B cell (primary cell): ENCODE measurements at regions not wholly inside any gene's neighbourhood (a gene's known extent, or its start where the extent isn't known, plus 50 kb on each side); places are given as distances from the start of the nearest gene placed in this dataset.

Source experiments
- ATAC-seq: fragments of 200-7000 bp; cut with Tn5 transposase; one replicate; pipeline ENCODE4 v1.10.0; 2021; ENCODE audit warnings: low read depth, mild to moderate bottlenecking, moderate number of reproducible peaks, moderate library complexity
- CTCF ChIA-PET: fragments of 350-600 bp; sonication (Branson Sonifier 250); formaldehyde crosslinking; loops from one replicate; lab custom pipeline; 2021; ENCODE audit warnings: antibody characterized with exemption, inconsistent platforms; lab: Charles Lee
- POLR2A ChIA-PET: fragments of 350-600 bp; sonication (Branson Sonifier 250); formaldehyde crosslinking; loops from one replicate; lab custom pipeline; 2021; ENCODE audit warnings: antibody characterized with exemption; lab: Charles Lee
- DNase-seq: peaks from one replicate; pipeline ENCODE4 v3.0.0; 2013
- H2AFZ ChIP-seq: 2 replicates; pipeline ENCODE4 v1.6.1; 2012; ENCODE audit warnings: mild to moderate bottlenecking, low read depth, low read length; ENCODE audit not compliant: insufficient read depth, poor library complexity, severe bottlenecking
- H3K27ac ChIP-seq, 2 donors: 1 replicate in 1 of 2; 2 replicates in 1 of 2; pipeline ENCODE4 v1.5.1; 2012 to 2013; ENCODE audit warnings: low read length in 2 of 2, mild to moderate bottlenecking in 2 of 2, moderate library complexity in 1 of 2
- H3K27me3 ChIP-seq, 4 experiments: fragments of 200-600 bp in 1 of 4; sonication (generic) in 1 of 4; replicated peaks in 1 of 4; 1 replicate in 2 of 4; 2 replicates in 2 of 4; pipeline versions ENCODE4 v1.6.1 to v1.7.0; 2013 to 2016; ENCODE audit warnings: low read length in 3 of 4, mild to moderate bottlenecking in 2 of 4, mixed read lengths in 1 of 4, moderate library complexity in 1 of 4; ENCODE audit not compliant: insufficient read depth in 4 of 4, control insufficient read depth in 3 of 4; ENCODE audit errors: control extremely low read depth in 1 of 4
- H3K36me3 ChIP-seq, 2 experiments: replicated peaks in 1 of 2; 1 replicate in 1 of 2; 2 replicates in 1 of 2; pipeline versions ENCODE4 v1.6.1 to v1.7.1; 2013; ENCODE audit warnings: low read length in 1 of 2; ENCODE audit not compliant: insufficient read depth in 2 of 2, control insufficient read depth in 1 of 2; ENCODE audit errors: control extremely low read depth in 1 of 2, extremely low read depth in 1 of 2
- H3K4me1 ChIP-seq, 2 donors: fragments of 200-600 bp in 1 of 2; sonication (generic) in 1 of 2; 1 replicate in 1 of 2; 2 replicates in 1 of 2; pipeline versions ENCODE4 v1.5.1 to v1.6.1; 2013 to 2017; ENCODE audit warnings: low read length in 2 of 2; ENCODE audit not compliant: control insufficient read depth in 2 of 2, insufficient read depth in 2 of 2
- H3K4me2 ChIP-seq: replicated peaks from 2 replicates; pipeline ENCODE3; 2012; ENCODE audit warnings: mild to moderate bottlenecking, low read depth, low read length; ENCODE audit not compliant: poor library complexity, severe bottlenecking
- H3K4me3 ChIP-seq, 5 experiments: fragments of 200-600 bp in 1 of 5; sonication (generic) in 1 of 5; 1 replicate in 3 of 5; 2 replicates in 2 of 5; pipeline versions ENCODE4 v1.5.1 to v1.7.0; 2011 to 2016; ENCODE audit warnings: low read length in 4 of 5, mild to moderate bottlenecking in 4 of 5, low read depth in 2 of 5, control low read depth in 1 of 5, moderate library complexity in 1 of 5; ENCODE audit not compliant: insufficient read depth in 1 of 5; ENCODE audit errors: control extremely low read depth in 1 of 5, extremely low read depth in 1 of 5
- H3K79me2 ChIP-seq: fragments of 200-600 bp; sonication (generic); one replicate; pipeline ENCODE4 v1.6.0; 2016; ENCODE audit warnings: low read length; ENCODE audit not compliant: control insufficient read depth, insufficient read depth
- H3K9ac ChIP-seq: fragments of 200-600 bp; sonication (generic); 2 replicates; pipeline ENCODE4 v1.6.1; 2017; ENCODE audit warnings: mild to moderate bottlenecking, low read length, moderate library complexity
- H3K9me3 ChIP-seq, 3 donors: one replicate each; pipeline versions ENCODE4 v1.6.1 to v1.7.1; 2013; ENCODE audit warnings: low read length in 2 of 3; ENCODE audit not compliant: control insufficient read depth in 2 of 3, insufficient read depth in 1 of 3; ENCODE audit errors: control extremely low read depth in 1 of 3
- H4K20me1 ChIP-seq: 2 replicates; pipeline ENCODE4 v1.6.0; 2012; ENCODE audit warnings: mild to moderate bottlenecking, low read length; ENCODE audit not compliant: insufficient read depth, control insufficient read depth, poor library complexity, severe bottlenecking
- H3K27ac Mint-ChIP-seq: one replicate; pipeline ENCODE4 v1.8.0; 2021; ENCODE audit warnings: mixed read lengths
- H3K27me3 Mint-ChIP-seq: one replicate; pipeline ENCODE4 v1.8.0; 2021; ENCODE audit warnings: mixed read lengths
- H3K4me1 Mint-ChIP-seq: one replicate; pipeline ENCODE4 v1.8.0; 2021; ENCODE audit warnings: mixed read lengths
- H3K4me3 Mint-ChIP-seq: one replicate; pipeline ENCODE4 v1.8.0; 2021; ENCODE audit warnings: mixed read lengths
- H3K9me3 Mint-ChIP-seq: one replicate; pipeline ENCODE4 v1.8.0; 2022; ENCODE audit warnings: mixed read lengths; ENCODE audit not compliant: insufficient read depth
- CTCF ChIP-seq: fragments of 200-600 bp; IDR thresholded peaks from one replicate; pipeline ENCODE4 v1.8.0; 2022; ENCODE audit warnings: antibody characterized with exemption, mild to moderate bottlenecking
- EZH2 ChIP-seq: IDR thresholded peaks from 2 replicates; pipeline ENCODE4 v1.6.1; 2012; ENCODE audit warnings: borderline replicate concordance, low read depth, mild to moderate bottlenecking, moderate library complexity, low read length; ENCODE audit not compliant: insufficient read depth, poor library complexity, severe bottlenecking
- WGBS: methylation state at CpG from one replicate; pipeline ENCODE4 v1.1.5; 2013; ENCODE audit warnings: missing lambda C conversion rate; ENCODE audit not compliant: insufficient coverage; 5-methylcytosine and 5-hydroxymethylcytosine counted together
- intact Hi-C: fragments of 100-400 bp; cut with micrococcal nuclease; formaldehyde crosslinking; loops from one replicate; pipeline ENCODE4 v1.10.0; 2022

GRCh38 chr1:101316799-101317198 is 80.0 kb downstream of the S1PR1 start:
- Histone ChIP-seq H3K4me3 (no peak overlapping the region), H3K36me3 (no peaks in the 10 kb centered on the region), H3K9ac (no peak overlapping the region), H4K20me1 (no peaks in the 10 kb centered on the region), H3K27ac (no peak overlapping the region), H3K9me3 (no peaks in the 10 kb centered on the region), H3K79me2 (no peaks in the 10 kb centered on the region), H2AFZ (no peak overlapping the region), H3K27me3 (no peaks in the 10 kb centered on the region), H3K4me2 (no peak overlapping the region), H3K4me1 (peaks cover 15 to 17% of the 10 kb centered on the region in 2 donors)
- CTCF ChIA-PET: interaction anchor here (0.7 to 2.4 kb wide), 3 partner anchors 15 to 41 kb away, joined by 3 to 10 read pairs (median 3); no protein-coding TSS in a partner anchor
- intact Hi-C loops: no loop called here
- ATAC-seq (no peak), DNase-seq (no peak)
- POLR2A ChIA-PET: no interaction called here
- peaks cover 22% of the 10 kb centered on the region for H3K4me1 Mint-ChIP-seq
- TF ChIP-seq EZH2: no peak
- H3K9me3 Mint-ChIP-seq: no peaks in the 10 kb centered on the region
- no CpG with 5 or more reads among the region's 4 CpGs for WGBS
- H3K4me3 Mint-ChIP-seq: no peak overlapping the region
- H3K27me3 Mint-ChIP-seq: no peaks in the 10 kb centered on the region
- no peak overlapping the region for H3K27ac Mint-ChIP-seq

- no peaks in the 10 kb centered on the region for H3K27me3 ChIP-seq
- H3K4me1 Mint-ChIP-seq: peaks cover 14% of the 10 kb centered on the region
- peaks cover 8 to 9% of the 10 kb centered on the region in 2 donors for H3K4me1 ChIP-seq
- H3K9me3 Mint-ChIP-seq: no peaks in the 10 kb centered on the region
- no peaks in the 10 kb centered on the region for H3K79me2 ChIP-seq
- H2AFZ ChIP-seq: no peak overlapping the region
- no peaks in the 10 kb centered on the region for H3K27me3 Mint-ChIP-seq
- no peaks in the 10 kb centered on the region for H3K36me3 ChIP-seq
- TF ChIP-seq EZH2 (no peak), CTCF (no peak)
- ATAC-seq (no peak), DNase-seq (no peak)
- H3K4me3 Mint-ChIP-seq: no peak overlapping the region
- POLR2A ChIA-PET: no interaction called here
- H3K27ac Mint-ChIP-seq: no peak overlapping the region
- no peak overlapping the region for H3K4me3 ChIP-seq
- intact Hi-C loops: no loop called here
- 100% methylated on average over 2 of the region's 3 CpGs for WGBS
- no peak overlapping the region for H3K4me2 ChIP-seq
- no peak overlapping the region for H3K9ac ChIP-seq
- CTCF ChIA-PET: interaction anchor here (0.6 to 2.4 kb wide), 6 partner anchors 8 to 1421 kb away, joined by 3 to 13 read pairs (median 5); no protein-coding TSS in a partner anchor
- no peak overlapping the region for H3K27ac ChIP-seq
- H4K20me1 ChIP-seq: no peaks in the 10 kb centered on the region
- no peaks in the 10 kb centered on the region for H3K9me3 ChIP-seq
These were observed 80.8 kb downstream of the S1PR1 start for GRCh38 chr1:101317590-101317989.
